Keratinocyte (primary cell): ENCODE measurements at regions not wholly inside any gene's neighbourhood (a gene's known extent, or its start where the extent isn't known, plus 50 kb on each side); places are given as distances from the start of the nearest gene placed in this dataset.

Source experiments
- DNase-seq: peaks from one replicate; pipeline ENCODE4 v3.0.0-alpha.2; 2011; ENCODE audit warnings: low read depth, missing footprints, low spot score
- FAIRE-seq: peaks from 2 replicates; lab custom pipeline; 2011; peaks lifted over from hg19 to GRCh38; lab: Jason Lieb, UNC
- H2AFZ ChIP-seq: 2 replicates; pipeline ENCODE4 v1.6.0; 2012; ENCODE audit warnings: low read length, control low read depth, inconsistent platforms; ENCODE audit not compliant: control insufficient read depth
- H3K27ac ChIP-seq: 2 replicates; pipeline ENCODE4 v1.5.1; 2011; ENCODE audit warnings: low read length; ENCODE audit not compliant: control insufficient read depth, insufficient read depth
- H3K27me3 ChIP-seq: 3 replicates; pipeline ENCODE4 v1.6.0; 2011; ENCODE audit warnings: low read length; ENCODE audit not compliant: control insufficient read depth, insufficient read depth; ENCODE audit errors: extremely low read depth
- H3K36me3 ChIP-seq, 2 experiments: 2 replicates in 1 of 2; 3 replicates in 1 of 2; pipeline ENCODE4 v1.5.1; 2011; ENCODE audit warnings: low read length in 2 of 2, mild to moderate bottlenecking in 1 of 2; ENCODE audit not compliant: control insufficient read depth in 2 of 2, insufficient read depth in 2 of 2; ENCODE audit errors: extremely low read depth in 1 of 2
- H3K4me1 ChIP-seq: 3 replicates; pipeline ENCODE4 v1.5.1; 2011; ENCODE audit warnings: low read length; ENCODE audit not compliant: control insufficient read depth, insufficient read depth; ENCODE audit errors: extremely low read depth
- H3K4me2 ChIP-seq: 3 replicates; pipeline ENCODE4 v1.6.0; 2011; ENCODE audit warnings: low read depth, low read length; ENCODE audit not compliant: control insufficient read depth, insufficient read depth; ENCODE audit errors: extremely low read depth
- H3K4me3 ChIP-seq, 3 experiments: fragments of 200-600 bp in 1 of 3; sonication (generic) in 1 of 3; 2 replicates in 2 of 3; 3 replicates in 1 of 3; pipeline ENCODE4 v1.5.1; 2011 to 2016; ENCODE audit warnings: low read length in 3 of 3, mild to moderate bottlenecking in 3 of 3, control low read depth in 2 of 3, inconsistent platforms in 1 of 3, low read depth in 1 of 3, mixed read lengths in 1 of 3, mixed run types in 1 of 3, moderate library complexity in 1 of 3; ENCODE audit not compliant: control insufficient read depth in 2 of 3, insufficient read depth in 2 of 3; ENCODE audit errors: extremely low read depth in 1 of 3
- H3K79me2 ChIP-seq: 2 replicates; pipeline ENCODE4 v1.6.0; 2012; ENCODE audit warnings: low read length; ENCODE audit not compliant: control insufficient read depth, insufficient read depth
- H3K9ac ChIP-seq: 3 replicates; pipeline ENCODE4 v1.6.0; 2011; ENCODE audit warnings: low read length; ENCODE audit not compliant: control insufficient read depth, insufficient read depth; ENCODE audit errors: extremely low read depth
- H3K9me1 ChIP-seq: 3 replicates; pipeline ENCODE4 v1.6.0; 2011; ENCODE audit warnings: low read length; ENCODE audit not compliant: control insufficient read depth, insufficient read depth; ENCODE audit errors: extremely low read depth
- H3K9me3 ChIP-seq: 2 replicates; pipeline ENCODE4 v1.5.1; 2012; ENCODE audit warnings: low read depth, low read length; ENCODE audit not compliant: control insufficient read depth
- H4K20me1 ChIP-seq: 3 replicates; pipeline ENCODE4 v1.6.0; 2011; ENCODE audit warnings: low read length; ENCODE audit not compliant: control insufficient read depth, insufficient read depth; ENCODE audit errors: extremely low read depth
- EZH2 ChIP-seq: IDR thresholded peaks from one replicate; pipeline ENCODE4 v1.6.1; 2012; ENCODE audit warnings: inconsistent platforms, mild to moderate bottlenecking, low read length, moderate library complexity
- dilution Hi-C: fragments of 300-500 bp; cut with MboI; formaldehyde crosslinking; loops from one replicate; pipeline ENCODE4 v1.7.0; 2020; ENCODE audit warnings: low sequenced_read_pairs; ENCODE audit not compliant: extremely low pct_ligation_motif_present
- TF ChIP-seq, protein P1 (sequence below), 3 experiments: IDR thresholded peaks in 1 of 3; conservative IDR thresholded peaks in 1 of 3; optimal IDR thresholded peaks in 1 of 3; 2 replicates in 2 of 3; 3 replicates in 1 of 3; pipeline versions ENCODE3 to v1.5.1; 2011; ENCODE audit warnings: low read length in 3 of 3, mild to moderate bottlenecking in 3 of 3, moderate library complexity in 2 of 3, control low read depth in 1 of 3, inconsistent platforms in 1 of 3; ENCODE audit not compliant: insufficient read depth in 2 of 3; ENCODE audit errors: extremely low read depth in 1 of 3

DNA sequence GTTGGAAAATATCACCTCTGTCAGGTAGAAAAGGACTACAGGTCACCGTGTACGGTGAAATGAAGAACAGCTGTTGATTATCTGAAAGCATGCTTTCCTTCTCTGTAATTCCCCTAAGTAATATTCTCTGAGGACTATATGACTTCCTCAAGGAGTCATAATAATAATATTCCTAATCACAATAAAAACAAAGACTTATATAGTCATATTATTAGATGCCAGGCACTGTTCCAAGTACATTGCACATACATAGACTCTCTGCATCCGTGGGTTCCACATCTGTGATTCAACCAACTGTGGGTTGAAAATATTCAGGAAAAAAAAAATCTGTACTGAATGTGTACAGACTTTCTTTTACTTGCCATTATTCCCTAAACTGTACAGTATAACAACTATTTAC lies 512.4 kb upstream of the ID2 start:
- no peaks in the 10 kb centered on the region for H3K4me1 ChIP-seq
- H3K9ac ChIP-seq, result no peak overlapping the region
- H3K27me3 ChIP-seq, result no peaks in the 10 kb centered on the region
- H3K27ac ChIP-seq, result no peak overlapping the region
- H4K20me1 ChIP-seq, result no peaks in the 10 kb centered on the region
- TF ChIP-seq, protein P1, sequence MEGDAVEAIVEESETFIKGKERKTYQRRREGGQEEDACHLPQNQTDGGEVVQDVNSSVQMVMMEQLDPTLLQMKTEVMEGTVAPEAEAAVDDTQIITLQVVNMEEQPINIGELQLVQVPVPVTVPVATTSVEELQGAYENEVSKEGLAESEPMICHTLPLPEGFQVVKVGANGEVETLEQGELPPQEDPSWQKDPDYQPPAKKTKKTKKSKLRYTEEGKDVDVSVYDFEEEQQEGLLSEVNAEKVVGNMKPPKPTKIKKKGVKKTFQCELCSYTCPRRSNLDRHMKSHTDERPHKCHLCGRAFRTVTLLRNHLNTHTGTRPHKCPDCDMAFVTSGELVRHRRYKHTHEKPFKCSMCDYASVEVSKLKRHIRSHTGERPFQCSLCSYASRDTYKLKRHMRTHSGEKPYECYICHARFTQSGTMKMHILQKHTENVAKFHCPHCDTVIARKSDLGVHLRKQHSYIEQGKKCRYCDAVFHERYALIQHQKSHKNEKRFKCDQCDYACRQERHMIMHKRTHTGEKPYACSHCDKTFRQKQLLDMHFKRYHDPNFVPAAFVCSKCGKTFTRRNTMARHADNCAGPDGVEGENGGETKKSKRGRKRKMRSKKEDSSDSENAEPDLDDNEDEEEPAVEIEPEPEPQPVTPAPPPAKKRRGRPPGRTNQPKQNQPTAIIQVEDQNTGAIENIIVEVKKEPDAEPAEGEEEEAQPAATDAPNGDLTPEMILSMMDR (optimal IDR thresholded peaks at IDR 0.05 in 1 of 3, IDR thresholded peaks at IDR 0.05 in 1 of 3, conservative IDR thresholded peaks at IDR 0.05 in 1 of 3; ENCODE audit: extremely low read depth in 1 of 3, insufficient read depth in 2 of 3, low read length in 3 of 3), result no peak
- no peak for TF ChIP-seq EZH2
- no peaks in the 10 kb centered on the region for H3K9me1 ChIP-seq
- dilution Hi-C loops, result no loop called here
- DNase-seq (no peak), FAIRE-seq (no peak)
- H2AFZ ChIP-seq, result no peak overlapping the region
- H3K79me2 ChIP-seq, result no peaks in the 10 kb centered on the region
- no peaks in the 10 kb centered on the region for H3K9me3 ChIP-seq
- H3K36me3 ChIP-seq, result no peaks in the 10 kb centered on the region
- no peak overlapping the region for H3K4me2 ChIP-seq
- no peak overlapping the region for H3K4me3 ChIP-seq

DNA sequence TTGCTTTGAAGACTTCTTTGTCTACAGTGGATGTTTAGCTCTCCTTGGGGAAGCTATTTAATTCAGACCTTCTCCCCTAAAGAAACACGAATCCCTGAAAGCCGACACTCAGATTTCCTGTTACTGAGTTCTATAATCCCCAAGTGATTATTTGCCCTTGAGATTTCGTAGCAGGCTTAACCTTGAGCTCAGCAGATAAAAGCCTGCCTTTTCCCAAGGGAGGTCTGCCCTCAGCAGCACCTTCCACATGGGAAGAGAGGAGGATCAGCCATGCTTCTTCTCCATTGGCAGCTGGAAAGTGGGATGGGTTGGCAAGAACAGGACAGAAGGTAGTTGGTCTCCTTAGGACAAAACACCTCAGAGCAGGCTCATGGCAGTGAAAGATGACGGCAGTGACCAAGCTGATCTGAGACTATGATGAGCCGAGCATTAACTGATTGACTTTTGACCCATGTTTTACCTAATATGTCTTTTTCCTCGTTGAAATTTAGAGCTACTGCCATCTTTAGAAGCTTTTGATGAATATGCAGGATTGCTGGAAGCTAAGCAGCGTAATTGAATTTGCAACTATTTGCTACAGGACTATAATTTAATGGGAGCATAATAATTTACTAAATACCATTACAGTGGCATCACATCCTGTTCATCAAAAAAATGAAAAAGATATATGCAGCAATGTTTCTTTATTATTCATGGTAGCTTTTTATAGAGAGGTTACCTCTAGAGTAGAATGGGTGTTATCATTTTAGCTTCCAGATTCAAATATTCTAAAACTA lies 511.1 kb upstream of the ID2 start:
- Histone ChIP-seq H4K20me1 (no peaks in the 10 kb centered on the region), H3K9me1 (no peaks in the 10 kb centered on the region), H3K9ac (no peak overlapping the region), H3K27ac (no peak overlapping the region), H3K4me2 (no peak overlapping the region), H3K9me3 (no peaks in the 10 kb centered on the region), H3K27me3 (no peaks in the 10 kb centered on the region), H3K79me2 (no peaks in the 10 kb centered on the region), H3K4me3 (no peak overlapping the region), H3K4me1 (no peaks in the 10 kb centered on the region), H3K36me3 (no peaks in the 10 kb centered on the region), H2AFZ (no peak overlapping the region)
- no peak for FAIRE-seq
- TF ChIP-seq, protein P1 (optimal IDR thresholded peaks at IDR 0.05 in 1 of 3, IDR thresholded peaks at IDR 0.05 in 1 of 3, conservative IDR thresholded peaks at IDR 0.05 in 1 of 3; ENCODE audit: extremely low read depth in 1 of 3, insufficient read depth in 2 of 3, low read length in 3 of 3), result no peak
- TF ChIP-seq EZH2, result no peak
- no peak for DNase-seq
- dilution Hi-C loops, result no loop called here
